Upper lobe of left lung (tissue), 4 donors: ENCODE measurements at regions not wholly inside any gene's neighbourhood (a gene's known extent, or its start where the extent isn't known, plus 50 kb on each side); places are given as distances from the start of the nearest gene placed in this dataset.

Source experiments
- POLR2A ChIP-seq, 4 donors: fragments of 450-650 bp; IDR thresholded peaks; one replicate each; pipeline ENCODE4 v1.5.1; 2016 to 2017; ENCODE audit warnings: antibody characterized with exemption in 4 of 4, mild to moderate bottlenecking in 2 of 4
- POLR2AphosphoS5 ChIP-seq, 2 donors: sonication (generic); formaldehyde crosslinking; IDR thresholded peaks; one replicate each; pipeline ENCODE4 v1.5.1; 2017; ENCODE audit warnings: antibody characterized with exemption in 2 of 2
- TF ChIP-seq, protein P1 (sequence below), 6 experiments: fragments of 450-650 bp in 4 of 6; fragments of 200-600 bp in 2 of 6; sonication (generic) in 2 of 6; IDR thresholded peaks; one replicate each; pipeline ENCODE4 v1.5.1; 2016 to 2019; ENCODE audit warnings: antibody characterized with exemption in 6 of 6

DNA sequence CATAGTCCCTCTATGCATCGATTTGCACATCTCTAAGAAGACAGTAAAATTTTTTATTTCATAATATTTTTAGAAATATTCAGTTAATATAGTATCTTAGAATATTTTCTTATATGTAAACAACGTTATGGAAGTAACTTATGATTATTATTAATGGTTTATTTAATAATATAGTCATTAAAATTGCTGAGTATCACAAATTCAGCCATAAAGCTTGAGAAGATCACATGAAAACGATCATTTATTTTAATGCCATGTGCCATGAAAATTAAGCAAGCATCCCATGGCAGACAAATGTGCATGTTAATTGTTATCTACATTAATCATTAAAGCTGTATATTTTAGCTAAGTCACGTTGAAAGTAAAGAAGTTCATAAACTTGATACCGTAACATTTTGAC lies 907.1 kb downstream of the KCNT2 start:
- no peak for TF ChIP-seq POLR2A (IDR thresholded peaks at IDR 0.05)
- TF ChIP-seq, protein P1, sequence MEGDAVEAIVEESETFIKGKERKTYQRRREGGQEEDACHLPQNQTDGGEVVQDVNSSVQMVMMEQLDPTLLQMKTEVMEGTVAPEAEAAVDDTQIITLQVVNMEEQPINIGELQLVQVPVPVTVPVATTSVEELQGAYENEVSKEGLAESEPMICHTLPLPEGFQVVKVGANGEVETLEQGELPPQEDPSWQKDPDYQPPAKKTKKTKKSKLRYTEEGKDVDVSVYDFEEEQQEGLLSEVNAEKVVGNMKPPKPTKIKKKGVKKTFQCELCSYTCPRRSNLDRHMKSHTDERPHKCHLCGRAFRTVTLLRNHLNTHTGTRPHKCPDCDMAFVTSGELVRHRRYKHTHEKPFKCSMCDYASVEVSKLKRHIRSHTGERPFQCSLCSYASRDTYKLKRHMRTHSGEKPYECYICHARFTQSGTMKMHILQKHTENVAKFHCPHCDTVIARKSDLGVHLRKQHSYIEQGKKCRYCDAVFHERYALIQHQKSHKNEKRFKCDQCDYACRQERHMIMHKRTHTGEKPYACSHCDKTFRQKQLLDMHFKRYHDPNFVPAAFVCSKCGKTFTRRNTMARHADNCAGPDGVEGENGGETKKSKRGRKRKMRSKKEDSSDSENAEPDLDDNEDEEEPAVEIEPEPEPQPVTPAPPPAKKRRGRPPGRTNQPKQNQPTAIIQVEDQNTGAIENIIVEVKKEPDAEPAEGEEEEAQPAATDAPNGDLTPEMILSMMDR (IDR thresholded peaks at IDR 0.05): no peak
- no peak for TF ChIP-seq POLR2AphosphoS5 (IDR thresholded peaks at IDR 0.05)
